Amniotic epithelial cell (primary cell): ENCODE measurements at regions not wholly inside any gene's neighbourhood (a gene's known extent, or its start where the extent isn't known, plus 50 kb on each side); places are given as distances from the start of the nearest gene placed in this dataset.

Source experiments
- DNase-seq: peaks from one replicate; pipeline ENCODE4 v3.0.0-alpha.2; 2010; ENCODE audit warnings: low read depth

GRCh38 chr3:148584438-148584837 is 113.3 kb upstream of the AGTR1 start:
- no peak for DNase-seq

- DNase-seq, result no peak
Observed at GRCh38 chr3:148585671-148586379, 111.9 kb upstream of the AGTR1 start.

- DNase-seq, result no peak
Observed at GRCh38 chr3:148588291-148588690, 109.4 kb upstream of the AGTR1 start.

- no peak for DNase-seq
Observed at GRCh38 chr3:148591525-148591924, 106.2 kb upstream of the AGTR1 start.

- no peak for DNase-seq
Observed at GRCh38 chr3:148598619-148599018, 99.1 kb upstream of the AGTR1 start.

GRCh38 chr3:148599481-148599880 is 98.2 kb upstream of the AGTR1 start:
- DNase-seq, result no peak

- DNase-seq, result no peak
Observed at GRCh38 chr3:148600440-148600839, 97.3 kb upstream of the AGTR1 start.

- DNase-seq, result no peak
Observed at GRCh38 chr3:148600902-148601765, 96.6 kb upstream of the AGTR1 start.

- DNase-seq, result no peak
Observed at GRCh38 chr3:148601766-148602685, 95.7 kb upstream of the AGTR1 start.

- DNase-seq, result peak; percentile 42
Observed at GRCh38 chr3:148604270-148605085, 93.2 kb upstream of the AGTR1 start.

GRCh38 chr3:148605521-148605920 is 92.2 kb upstream of the AGTR1 start:
- no peak for DNase-seq

GRCh38 chr3:148606979-148607378 is 90.7 kb upstream of the AGTR1 start:
- peak; percentile 32 for DNase-seq

- no peak for DNase-seq
Observed at GRCh38 chr3:148607491-148607890, 90.2 kb upstream of the AGTR1 start.

- no peak for DNase-seq
Observed at GRCh38 chr3:148612278-148612677, 85.4 kb upstream of the AGTR1 start.

- DNase-seq, result no peak
Observed at GRCh38 chr3:148615382-148615781, 82.3 kb upstream of the AGTR1 start.

- no peak for DNase-seq
Observed at GRCh38 chr3:148625095-148625736, 72.5 kb upstream of the AGTR1 start.

- no peak for DNase-seq
Observed at GRCh38 chr3:148625991-148626390, 71.7 kb upstream of the AGTR1 start.

GRCh38 chr3:148629006-148629405 is 68.7 kb upstream of the AGTR1 start:
- no peak for DNase-seq

- DNase-seq, result no peak
Observed at GRCh38 chr3:148631124-148631903, 66.4 kb upstream of the AGTR1 start.

GRCh38 chr3:148641722-148642121 is 56.0 kb upstream of the AGTR1 start:
- DNase-seq, result no peak
